Trophoblast cell (in vitro differentiated cells and primary cell): ENCODE measurements at regions not wholly inside any gene's neighbourhood (a gene's known extent, or its start where the extent isn't known, plus 50 kb on each side); places are given as distances from the start of the nearest gene placed in this dataset.

Experiments
- DNase-seq, 2 donors: peaks; one replicate each; pipeline ENCODE4 v3.0.0-alpha.2; 2016
- H2AFZ ChIP-seq: 2 replicates; pipeline ENCODE4 v1.6.1; 2013; ENCODE audit warnings: low read length, moderate library complexity, mild to moderate bottlenecking; ENCODE audit not compliant: insufficient read depth, poor library complexity
- H2AK5ac ChIP-seq: 2 replicates; pipeline ENCODE4 v1.6.1; 2013; ENCODE audit warnings: mild to moderate bottlenecking, low read length
- H2BK120ac ChIP-seq: 2 replicates; pipeline ENCODE4 v1.6.1; 2013; ENCODE audit warnings: low read length, mild to moderate bottlenecking, moderate library complexity; ENCODE audit not compliant: insufficient read depth, poor library complexity
- H2BK12ac ChIP-seq: 2 replicates; pipeline ENCODE4 v1.6.1; 2013; ENCODE audit warnings: mild to moderate bottlenecking, low read length, moderate library complexity
- H2BK5ac ChIP-seq: 2 replicates; pipeline ENCODE4 v1.6.1; 2013; ENCODE audit warnings: low read length, low read depth, moderate library complexity, mild to moderate bottlenecking; ENCODE audit not compliant: poor library complexity
- H3K14ac ChIP-seq: 2 replicates; pipeline ENCODE4 v1.6.1; 2013; ENCODE audit warnings: mild to moderate bottlenecking, low read length
- H3K18ac ChIP-seq: 2 replicates; pipeline ENCODE4 v1.6.1; 2013; ENCODE audit warnings: mild to moderate bottlenecking, low read length
- H3K23ac ChIP-seq: 2 replicates; pipeline ENCODE4 v1.6.1; 2013; ENCODE audit warnings: low read length
- H3K27ac ChIP-seq: 2 replicates; pipeline ENCODE4 v1.5.1; 2013; ENCODE audit warnings: low read depth, mild to moderate bottlenecking, inconsistent platforms, low read length, moderate library complexity
- H3K27me3 ChIP-seq: 2 replicates; pipeline ENCODE4 v1.6.1; 2013; ENCODE audit warnings: inconsistent platforms, mild to moderate bottlenecking, low read length, moderate library complexity; ENCODE audit not compliant: insufficient read depth
- H3K36me3 ChIP-seq, 2 experiments: 1 replicate in 1 of 2; 2 replicates in 1 of 2; pipeline ENCODE4 v1.6.1; 2013; ENCODE audit warnings: low read length in 2 of 2, mild to moderate bottlenecking in 2 of 2, moderate library complexity in 1 of 2; ENCODE audit not compliant: insufficient read depth in 2 of 2, control insufficient read depth in 1 of 2
- H3K4ac ChIP-seq: 2 replicates; pipeline ENCODE4 v1.6.1; 2013; ENCODE audit warnings: low read depth, mild to moderate bottlenecking, low read length, moderate library complexity
- H3K4me1 ChIP-seq, 2 experiments: 1 replicate in 1 of 2; 2 replicates in 1 of 2; pipeline ENCODE4 v1.6.1; 2013; ENCODE audit warnings: low read length in 2 of 2, mild to moderate bottlenecking in 2 of 2, moderate library complexity in 1 of 2; ENCODE audit not compliant: insufficient read depth in 2 of 2, control insufficient read depth in 1 of 2
- H3K4me2 ChIP-seq: 2 replicates; pipeline ENCODE4 v1.6.1; 2013; ENCODE audit warnings: inconsistent platforms, mild to moderate bottlenecking, low read length, moderate library complexity
- H3K4me3 ChIP-seq: 2 replicates; pipeline ENCODE4 v1.5.1; 2013; ENCODE audit warnings: mild to moderate bottlenecking, low read depth, low read length, inconsistent platforms
- H3K79me1 ChIP-seq: one replicate; pipeline ENCODE4 v1.6.1; 2013; ENCODE audit warnings: low read length
- H3K79me2 ChIP-seq: 2 replicates; pipeline ENCODE4 v1.6.1; 2013; ENCODE audit warnings: low read length, mild to moderate bottlenecking; ENCODE audit not compliant: control insufficient read depth, insufficient read depth, poor library complexity
- H3K9ac ChIP-seq: 2 replicates; pipeline ENCODE4 v1.6.1; 2013; ENCODE audit warnings: mild to moderate bottlenecking, low read length
- H3K9me3 ChIP-seq: 2 replicates; pipeline ENCODE4 v1.6.1; 2013; ENCODE audit warnings: low read depth, mild to moderate bottlenecking, control low read depth, inconsistent platforms, low read length; ENCODE audit not compliant: insufficient read depth
- H4K12ac ChIP-seq: 2 replicates; pipeline ENCODE4 v1.6.1; 2013; ENCODE audit warnings: low read depth, mild to moderate bottlenecking, low read length, moderate library complexity
- H4K8ac ChIP-seq: 2 replicates; pipeline ENCODE4 v1.6.1; 2013; ENCODE audit warnings: low read depth, mild to moderate bottlenecking, low read length, moderate library complexity
- H4K91ac ChIP-seq: one replicate; pipeline ENCODE4 v1.6.1; 2013; ENCODE audit warnings: low read depth, mild to moderate bottlenecking, low read length, moderate library complexity
- WGBS: extraction: QIAGEN DNeasy Blood & Tissue Kit; methylation state at CpG from one replicate; pipeline ENCODE4 v1.1.7; 2013; ENCODE audit warnings: missing lambda C conversion rate; ENCODE audit not compliant: insufficient read length, insufficient coverage; ENCODE audit errors: extremely low coverage; 5-methylcytosine and 5-hydroxymethylcytosine counted together

GRCh38 chr11:134659882-134660281 lies 247.8 kb upstream of the B3GAT1 start:
- Histone ChIP-seq H3K27ac (no peak overlapping the region), H3K79me2 (no peaks in the 10 kb centered on the region)

GRCh38 chr11:134658481-134659225 lies 246.6 kb upstream of the B3GAT1 start:
- no peak overlapping the region for H2AK5ac ChIP-seq

More at GRCh38 chr11:134659882-134660281, 247.8 kb upstream of the B3GAT1 start:
- H3K4me1 ChIP-seq: no peaks in the 10 kb centered on the region
- no peak overlapping the region for H2AFZ ChIP-seq
- no peaks in the 10 kb centered on the region for H3K36me3 ChIP-seq
- H3K4me3 ChIP-seq: no peak overlapping the region
- H2AK5ac ChIP-seq: no peak overlapping the region
- no peak overlapping the region for H2BK5ac ChIP-seq
- no peak overlapping the region for H4K12ac ChIP-seq
- DNase-seq: no peak
- H4K8ac ChIP-seq: no peak overlapping the region
- H3K9ac ChIP-seq: no peak overlapping the region
- no peak overlapping the region for H2BK12ac ChIP-seq
- H3K9me3 ChIP-seq: peaks cover 16% of the 10 kb centered on the region
- H3K18ac ChIP-seq: no peak overlapping the region
- H2BK120ac ChIP-seq: no peak overlapping the region
- no peak overlapping the region for H3K4ac ChIP-seq
- no peaks in the 10 kb centered on the region for H3K27me3 ChIP-seq
- no CpG with 5 or more reads among the region's 8 CpGs for WGBS
- no peak overlapping the region for H3K14ac ChIP-seq
- H3K23ac ChIP-seq: no peak overlapping the region
- no peaks in the 10 kb centered on the region for H3K79me1 ChIP-seq
- no peak overlapping the region for H3K4me2 ChIP-seq
- H4K91ac ChIP-seq: no peak overlapping the region

GRCh38 chr11:134657631-134658030 lies 245.6 kb upstream of the B3GAT1 start:
- H3K4me1 ChIP-seq: no peaks in the 10 kb centered on the region
- no peak overlapping the region for H3K9ac ChIP-seq
- no CpG with 5 or more reads among the region's 6 CpGs for WGBS
- H3K79me1 ChIP-seq: no peaks in the 10 kb centered on the region
- no peak overlapping the region for H3K23ac ChIP-seq
- no peak overlapping the region for H3K4me2 ChIP-seq
- H3K36me3 ChIP-seq: no peaks in the 10 kb centered on the region
- no peak overlapping the region for H2AFZ ChIP-seq
- H2AK5ac ChIP-seq: no peak overlapping the region
- H3K4ac ChIP-seq: no peak overlapping the region
- DNase-seq: no peak
- no peak overlapping the region for H4K8ac ChIP-seq
- no peak overlapping the region for H2BK5ac ChIP-seq
- no peak overlapping the region for H3K27ac ChIP-seq
- no peak overlapping the region for H3K4me3 ChIP-seq
- H3K27me3 ChIP-seq: no peaks in the 10 kb centered on the region
- no peak overlapping the region for H2BK120ac ChIP-seq
- peaks cover 15% of the 10 kb centered on the region for H3K9me3 ChIP-seq
- H3K14ac ChIP-seq: no peak overlapping the region
- no peak overlapping the region for H4K12ac ChIP-seq
- no peak overlapping the region for H4K91ac ChIP-seq
- no peak overlapping the region for H3K18ac ChIP-seq
- H3K79me2 ChIP-seq: no peaks in the 10 kb centered on the region
- no peak overlapping the region for H2BK12ac ChIP-seq

More at GRCh38 chr11:134658481-134659225, 246.6 kb upstream of the B3GAT1 start:
- no peak overlapping the region for H4K91ac ChIP-seq
- no peak overlapping the region for H3K18ac ChIP-seq
- H2BK120ac ChIP-seq: no peak overlapping the region
- no peak overlapping the region for H4K8ac ChIP-seq
- peaks cover 16% of the 10 kb centered on the region for H3K9me3 ChIP-seq
- no peak overlapping the region for H3K4ac ChIP-seq
- no peak overlapping the region for H3K4me2 ChIP-seq
- H3K36me3 ChIP-seq: no peaks in the 10 kb centered on the region
- no peaks in the 10 kb centered on the region for H3K27me3 ChIP-seq
- H2BK5ac ChIP-seq: no peak overlapping the region
- no peak for DNase-seq
- H3K79me1 ChIP-seq: no peaks in the 10 kb centered on the region
- H3K9ac ChIP-seq: no peak overlapping the region
- no peak overlapping the region for H2BK12ac ChIP-seq
- H3K14ac ChIP-seq: no peak overlapping the region
- H3K27ac ChIP-seq: no peak overlapping the region
- no peaks in the 10 kb centered on the region for H3K4me1 ChIP-seq
- no peak overlapping the region for H2AFZ ChIP-seq
- H3K23ac ChIP-seq: no peak overlapping the region
- no peak overlapping the region for H4K12ac ChIP-seq
- H3K4me3 ChIP-seq: no peak overlapping the region
- H3K79me2 ChIP-seq: no peaks in the 10 kb centered on the region
- WGBS: no CpG with 5 or more reads among the region's 4 CpGs

GRCh38 chr11:134656861-134657540 lies 245.0 kb upstream of the B3GAT1 start:
- H3K27ac ChIP-seq: no peak overlapping the region
- no peak overlapping the region for H3K4me2 ChIP-seq
- no peaks in the 10 kb centered on the region for H3K27me3 ChIP-seq
- no peak overlapping the region for H2AFZ ChIP-seq
- peak; percentile 55 to 75 for DNase-seq
- no peak overlapping the region for H4K91ac ChIP-seq
- no peak overlapping the region for H3K4me3 ChIP-seq
- no peak overlapping the region for H3K9ac ChIP-seq
- H3K79me2 ChIP-seq: no peaks in the 10 kb centered on the region
- H4K8ac ChIP-seq: no peak overlapping the region
- H3K14ac ChIP-seq: no peak overlapping the region
- H3K23ac ChIP-seq: no peak overlapping the region
- H2AK5ac ChIP-seq: no peak overlapping the region
- H3K36me3 ChIP-seq: no peaks in the 10 kb centered on the region
- no peak overlapping the region for H2BK12ac ChIP-seq
- no peak overlapping the region for H2BK120ac ChIP-seq
- no peak overlapping the region for H4K12ac ChIP-seq
- H3K79me1 ChIP-seq: no peaks in the 10 kb centered on the region
- no CpG with 5 or more reads among the region's 29 CpGs for WGBS
- no peak overlapping the region for H2BK5ac ChIP-seq
- H3K9me3 ChIP-seq: peaks cover 13% of the 10 kb centered on the region
- no peak overlapping the region for H3K4ac ChIP-seq
- no peaks in the 10 kb centered on the region for H3K4me1 ChIP-seq
- H3K18ac ChIP-seq: no peak overlapping the region
